GM12874 (cell line): ENCODE measurements at regions not wholly inside any gene's neighbourhood (a gene's known extent, or its start where the extent isn't known, plus 50 kb on each side); places are given as distances from the start of the nearest gene placed in this dataset.

Experiments used
- TF ChIP-seq, protein P1 (sequence below): IDR thresholded peaks from 2 replicates; pipeline ENCODE4 v1.5.1; 2011; ENCODE audit warnings: low read depth, mild to moderate bottlenecking, control low read depth, low read length, moderate library complexity; ENCODE audit not compliant: insufficient read depth

DNA sequence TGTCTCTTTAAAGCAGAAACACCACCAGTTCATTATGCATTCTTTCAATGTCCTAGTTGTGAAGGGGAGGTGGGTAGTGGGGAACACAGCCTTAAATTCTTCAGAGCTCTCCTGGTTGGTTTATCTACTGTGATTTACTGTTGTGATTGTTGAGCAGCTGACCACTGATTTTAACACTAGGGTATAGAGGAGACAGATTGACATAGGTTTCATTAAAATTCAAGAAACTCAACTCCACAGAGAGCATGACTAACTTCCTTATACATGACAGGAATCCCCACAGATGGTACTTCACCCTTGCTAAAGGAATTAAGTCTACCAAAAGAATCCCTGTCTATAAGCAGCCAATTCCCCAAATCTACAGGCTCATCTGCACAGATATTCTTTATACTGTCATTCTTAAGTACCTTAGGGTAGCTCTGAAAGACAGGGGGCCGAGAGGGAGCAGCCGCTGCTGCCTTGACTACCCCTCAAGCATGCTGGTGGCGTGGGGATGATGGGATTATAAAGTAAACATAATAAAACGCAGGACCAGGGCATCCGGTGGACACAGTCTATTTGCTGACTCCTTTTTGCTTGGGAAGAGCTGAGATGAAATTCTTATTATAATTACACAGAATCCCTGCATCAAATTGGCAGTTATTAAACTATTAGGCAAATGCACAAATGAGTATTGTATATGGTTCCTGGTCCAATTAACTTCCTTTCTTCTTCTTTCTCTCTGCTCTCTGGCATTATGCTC is 1377.6 kb upstream of the PIK3C3 start:
- TF ChIP-seq, protein P1, sequence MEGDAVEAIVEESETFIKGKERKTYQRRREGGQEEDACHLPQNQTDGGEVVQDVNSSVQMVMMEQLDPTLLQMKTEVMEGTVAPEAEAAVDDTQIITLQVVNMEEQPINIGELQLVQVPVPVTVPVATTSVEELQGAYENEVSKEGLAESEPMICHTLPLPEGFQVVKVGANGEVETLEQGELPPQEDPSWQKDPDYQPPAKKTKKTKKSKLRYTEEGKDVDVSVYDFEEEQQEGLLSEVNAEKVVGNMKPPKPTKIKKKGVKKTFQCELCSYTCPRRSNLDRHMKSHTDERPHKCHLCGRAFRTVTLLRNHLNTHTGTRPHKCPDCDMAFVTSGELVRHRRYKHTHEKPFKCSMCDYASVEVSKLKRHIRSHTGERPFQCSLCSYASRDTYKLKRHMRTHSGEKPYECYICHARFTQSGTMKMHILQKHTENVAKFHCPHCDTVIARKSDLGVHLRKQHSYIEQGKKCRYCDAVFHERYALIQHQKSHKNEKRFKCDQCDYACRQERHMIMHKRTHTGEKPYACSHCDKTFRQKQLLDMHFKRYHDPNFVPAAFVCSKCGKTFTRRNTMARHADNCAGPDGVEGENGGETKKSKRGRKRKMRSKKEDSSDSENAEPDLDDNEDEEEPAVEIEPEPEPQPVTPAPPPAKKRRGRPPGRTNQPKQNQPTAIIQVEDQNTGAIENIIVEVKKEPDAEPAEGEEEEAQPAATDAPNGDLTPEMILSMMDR, result no peak

DNA sequence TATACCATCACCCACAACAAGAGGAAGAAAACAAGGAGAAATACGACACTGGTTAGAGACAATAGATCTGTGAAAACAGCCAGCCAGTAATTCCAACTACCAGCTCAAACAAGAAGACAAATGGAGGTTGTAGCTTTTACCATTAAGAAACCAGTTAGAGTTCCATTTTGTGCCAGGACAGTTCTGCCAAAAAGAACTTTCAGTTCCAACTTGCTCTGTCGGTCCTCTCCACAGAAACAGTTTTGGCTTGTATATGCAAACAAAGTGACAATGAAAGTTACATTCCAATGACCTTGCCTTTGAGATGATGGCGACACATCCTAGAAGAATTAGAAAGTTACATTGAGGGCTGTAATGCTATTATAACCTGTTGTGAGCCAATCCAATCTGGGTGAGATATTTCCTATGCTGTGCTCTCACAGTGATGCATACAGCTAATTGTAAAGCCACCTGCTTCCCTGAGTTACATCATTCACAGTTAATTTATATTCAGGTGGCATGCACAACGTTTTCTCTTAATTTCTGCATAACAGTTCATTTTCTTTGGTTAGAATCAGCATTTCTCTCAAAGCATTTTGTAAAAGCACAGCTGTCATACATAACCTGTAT is 1378.4 kb upstream of the PIK3C3 start:
- TF ChIP-seq, protein P1, result no peak

DNA sequence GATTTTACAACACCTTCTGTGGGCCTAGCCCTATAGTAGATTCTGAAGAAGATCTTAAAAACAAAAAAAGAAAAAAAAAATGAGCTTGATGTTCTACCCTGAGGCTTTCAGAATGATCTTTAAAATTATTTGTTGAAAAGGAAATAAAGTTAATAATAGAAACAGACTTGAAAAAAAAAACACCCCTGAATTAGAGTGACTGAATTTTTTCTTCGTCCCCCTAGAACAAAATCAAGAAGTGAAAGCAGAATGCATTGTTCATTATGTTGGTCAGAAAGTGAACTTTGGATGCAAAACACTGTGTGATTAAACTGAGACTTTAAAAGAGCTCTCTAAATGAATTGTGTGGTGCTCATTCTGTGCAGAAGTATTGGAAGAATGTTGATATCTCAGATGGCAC is 1384.4 kb upstream of the PIK3C3 start:
- TF ChIP-seq, protein P1, result no peak

DNA sequence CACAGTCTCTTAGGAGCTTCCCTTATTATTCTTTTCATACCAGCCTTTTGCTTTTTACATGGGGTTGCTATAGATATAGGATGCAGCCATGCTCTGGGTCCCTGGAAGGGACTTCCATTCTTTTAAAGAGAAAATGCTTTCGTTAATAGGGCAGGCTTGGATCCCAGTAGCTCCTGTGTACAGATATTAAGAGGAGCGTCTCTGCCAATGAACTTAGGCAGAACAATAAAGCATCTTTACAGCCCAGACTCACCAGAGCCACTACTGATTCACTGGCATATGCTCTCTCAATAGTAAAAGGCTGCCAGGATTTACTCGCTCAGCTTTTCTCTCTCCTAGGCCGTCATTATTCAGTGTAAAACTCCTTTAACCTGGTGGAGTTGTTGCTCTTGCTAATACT is 1385.4 kb upstream of the PIK3C3 start:
- TF ChIP-seq, protein P1, result no peak

DNA sequence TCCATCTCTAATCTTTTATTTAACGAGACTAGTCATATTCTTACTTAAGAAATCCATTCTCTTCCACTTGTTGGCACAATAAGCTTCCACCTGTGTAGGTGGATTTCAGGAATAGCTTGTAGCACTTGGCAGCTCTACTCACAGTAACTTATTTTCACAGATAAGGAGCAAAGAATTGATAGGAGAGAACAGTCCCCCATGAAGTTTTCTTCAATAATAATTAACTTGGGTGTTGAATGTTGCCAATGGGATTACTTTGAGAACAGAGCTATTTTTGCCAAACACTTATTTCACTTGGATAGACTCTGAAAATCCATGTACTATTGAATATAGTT is 1388.6 kb upstream of the PIK3C3 start:
- TF ChIP-seq, protein P1, result no peak

DNA sequence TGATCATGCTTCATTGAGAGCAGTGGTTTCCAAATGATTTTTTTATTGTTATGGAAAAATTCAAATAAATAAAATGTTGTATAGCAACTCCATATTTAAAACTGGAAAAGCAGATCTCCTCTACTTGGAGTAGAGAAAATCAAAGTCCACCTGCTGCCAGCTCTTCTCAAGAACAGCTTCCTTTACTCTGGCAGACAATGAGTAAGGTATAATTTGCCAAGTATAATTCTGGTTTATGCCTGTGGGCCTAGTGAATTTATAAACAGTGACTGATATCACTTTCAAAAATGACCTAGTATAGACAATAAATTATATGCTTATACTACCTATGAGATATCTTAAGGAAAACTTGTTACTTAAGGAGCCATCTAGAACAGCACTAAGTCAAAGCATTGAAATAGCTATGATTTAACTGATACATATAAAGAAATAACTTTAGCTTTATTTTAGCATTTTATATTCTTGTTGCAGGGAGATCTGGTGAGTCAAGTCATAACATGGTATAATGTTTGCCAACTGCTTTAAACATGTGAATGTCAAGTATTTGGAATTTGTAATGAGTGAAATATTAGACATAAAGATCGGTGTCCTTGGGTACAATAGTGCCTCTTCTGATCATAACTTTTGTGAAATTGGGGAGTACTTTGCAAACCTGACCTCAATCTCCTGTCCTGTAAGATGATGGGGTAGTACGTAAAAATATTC is 1389.1 kb upstream of the PIK3C3 start:
- TF ChIP-seq, protein P1, result no peak

DNA sequence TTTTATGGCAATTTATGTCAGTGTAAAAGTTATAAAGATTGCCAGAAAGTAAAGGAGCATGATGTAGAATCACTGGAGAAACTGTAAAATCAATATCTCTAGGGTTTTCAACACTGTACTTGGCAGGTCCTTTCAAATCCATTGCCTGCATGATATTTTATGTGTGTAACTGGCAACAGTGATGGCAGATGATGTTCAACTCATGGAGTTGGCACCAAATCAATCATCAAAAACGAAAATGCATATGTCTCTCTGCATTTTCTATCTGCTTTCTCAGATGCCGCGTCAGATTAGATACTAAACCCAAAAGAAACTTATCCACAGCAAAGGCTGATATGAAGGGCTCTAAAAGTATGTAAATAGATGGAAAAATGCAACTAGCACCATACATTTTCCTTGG is 1395.5 kb upstream of the PIK3C3 start:
- TF ChIP-seq, protein P1, result no peak
